Testis (tissue), 2 donors: ENCODE measurements at regions not wholly inside any gene's neighbourhood (a gene's known extent, or its start where the extent isn't known, plus 50 kb on each side); places are given as distances from the start of the nearest gene placed in this dataset.

Experiments used
- DNase-seq: peaks from one replicate; pipeline ENCODE4 v3.0.0-alpha.2; 2019
- H3K27ac ChIP-seq, 2 donors: fragments of 200-600 bp; sonication (generic); one replicate each; pipeline ENCODE4 v1.5.1; 2019
- H3K27me3 ChIP-seq: fragments of 200-600 bp; sonication (generic); one replicate; pipeline ENCODE4 v1.5.1; 2019
- H3K36me3 ChIP-seq: fragments of 200-600 bp; sonication (generic); one replicate; pipeline ENCODE4 v1.5.1; 2017; ENCODE audit warnings: low read depth; ENCODE audit errors: missing control alignments
- H3K4me1 ChIP-seq: fragments of 200-600 bp; sonication (generic); one replicate; pipeline ENCODE4 v1.5.1; 2019
- H3K4me3 ChIP-seq, 2 donors: fragments of 200-600 bp; sonication (generic); one replicate each; pipeline ENCODE4 v1.5.1; 2017 to 2019
- H3K9me3 ChIP-seq: fragments of 200-600 bp; sonication (generic); one replicate; pipeline ENCODE4 v1.5.1; 2017
- CTCF ChIP-seq, 3 experiments: fragments of 450-650 bp in 2 of 3; fragments of 200-600 bp in 1 of 3; sonication (generic) in 1 of 3; IDR thresholded peaks; one replicate each; pipeline ENCODE4 v1.5.1; 2016 to 2019; ENCODE audit warnings: antibody characterized with exemption in 3 of 3, mild to moderate bottlenecking in 2 of 3, moderate library complexity in 1 of 3
- POLR2A ChIP-seq: fragments of 450-650 bp; IDR thresholded peaks from one replicate; pipeline ENCODE4 v1.6.1; 2017; ENCODE audit warnings: antibody characterized with exemption, mild to moderate bottlenecking, moderate library complexity
- WGBS, 2 donors: methylation state at CpG; one replicate each; pipeline ENCODE4 v1.1.5; 2018; 5-methylcytosine and 5-hydroxymethylcytosine counted together
- intact Hi-C: fragments of 100-400 bp; cut with DNase I; formaldehyde crosslinking; loops from one replicate; pipeline ENCODE4 v1.15.1; 2023; ENCODE audit warnings: low total_unique reads

- Histone ChIP-seq H3K9me3 (no peaks in the 10 kb centered on the region), H3K4me1 (no peaks in the 10 kb centered on the region), H3K36me3 (no peaks in the 10 kb centered on the region), H3K4me3 (no peak overlapping the region), H3K27me3 (no peaks in the 10 kb centered on the region), H3K27ac (no peak overlapping the region)
- no peak for DNase-seq
- TF ChIP-seq CTCF (IDR thresholded peaks at IDR 0.05) (peak in 1 of 3 experiments; percentile 10), POLR2A (no peak)
- intact Hi-C loops, result no loop called here
- 9 to 20% methylated on average over 1 of the region's 1 CpG for WGBS, 2 donors
These were observed 277.6 kb upstream of the ADAMTS16 start for GRCh38 chr5:4862500-4862899.

DNA sequence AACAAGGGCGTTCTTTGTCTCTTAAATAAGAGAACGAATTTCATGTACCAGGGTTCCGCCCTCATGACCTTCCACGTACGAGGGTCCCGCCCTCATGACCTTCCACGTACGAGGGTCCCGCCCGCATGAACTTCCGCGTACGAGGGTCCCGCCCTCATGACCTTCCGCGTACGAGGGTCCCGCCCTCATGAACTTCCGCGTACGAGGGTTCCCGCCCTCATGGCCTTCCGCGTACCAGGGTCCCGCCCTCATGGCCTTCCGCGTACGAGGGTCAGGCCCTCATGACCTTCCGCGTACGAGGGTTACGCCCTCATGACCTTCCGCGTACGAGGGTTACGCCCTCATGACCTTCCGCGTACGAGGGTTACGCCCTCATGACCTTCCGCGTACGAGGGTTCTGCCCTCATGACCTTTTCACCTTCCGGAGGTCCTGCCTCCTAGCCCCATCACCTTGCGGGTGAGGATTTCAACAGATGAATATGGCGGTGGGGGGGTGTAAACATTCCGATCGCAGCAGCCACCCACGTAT is 273.9 kb upstream of the ADAMTS16 start:
- 72 to 82% methylated on average over 45 to 49 of the region's 49 CpGs for whole genome bisulfite sequencing, 2 donors
- intact Hi-C loops, result no loop called here
- peak; percentile 56 for DNase-seq
- Histone ChIP-seq H3K27me3 (no peaks in the 10 kb centered on the region), H3K9me3 (no peaks in the 10 kb centered on the region), H3K4me3 (peak overlapping the region; percentile 39 to 48), H3K27ac (peak overlapping the region in 1 of 2 donors; percentile 16), H3K4me1 (no peaks in the 10 kb centered on the region), H3K36me3 (no peaks in the 10 kb centered on the region)
- TF ChIP-seq POLR2A (no peak), CTCF (IDR thresholded peaks at IDR 0.05) (no peak)

- TF ChIP-seq CTCF (IDR thresholded peaks at IDR 0.05), result no peak
- H3K27ac ChIP-seq, result no peak overlapping the region
- no peaks in the 10 kb centered on the region for H3K27me3 ChIP-seq
- intact Hi-C loops, result no loop called here
- H3K4me3 ChIP-seq, result peak overlapping the region; percentile 39 to 48
- H3K9me3 ChIP-seq, result no peaks in the 10 kb centered on the region
- H3K36me3 ChIP-seq, result no peaks in the 10 kb centered on the region
- DNase-seq, result no peak
- H3K4me1 ChIP-seq, result no peaks in the 10 kb centered on the region
- WGBS, 2 donors, result 72 to 81% methylated on average over 16 to 21 of the region's 21 CpGs
These were observed 273.3 kb upstream of the ADAMTS16 start for GRCh38 chr5:4866817-4867216.

- H3K27ac ChIP-seq, result no peak overlapping the region
- no peaks in the 10 kb centered on the region for H3K36me3 ChIP-seq
- no peaks in the 10 kb centered on the region for H3K4me1 ChIP-seq
- no peak for TF ChIP-seq POLR2A
- peak; percentile 17 to 73 (median 72) for TF ChIP-seq CTCF (IDR thresholded peaks at IDR 0.05)
- H3K4me3 ChIP-seq, result peak overlapping the region in 1 of 2 donors; percentile 1
- intact Hi-C loops, result no loop called here
- 23 to 27% methylated on average over 9 of the region's 9 CpGs for WGBS, 2 donors
- H3K27me3 ChIP-seq, result no peaks in the 10 kb centered on the region
- H3K9me3 ChIP-seq, result no peaks in the 10 kb centered on the region
- DNase-seq, result peak; percentile 80
These were observed 271.9 kb upstream of the ADAMTS16 start for GRCh38 chr5:4868140-4868735.

- no peaks in the 10 kb centered on the region for H3K27me3 ChIP-seq
- H3K27ac ChIP-seq, result no peak overlapping the region
- TF ChIP-seq CTCF (IDR thresholded peaks at IDR 0.05), result no peak
- no peak for TF ChIP-seq POLR2A
- DNase-seq, result no peak
- WGBS, 2 donors, result 79 to 96% methylated on average over 8 of the region's 8 CpGs
- H3K4me1 ChIP-seq, result no peaks in the 10 kb centered on the region
- no peaks in the 10 kb centered on the region for H3K36me3 ChIP-seq
- no peaks in the 10 kb centered on the region for H3K9me3 ChIP-seq
- H3K4me3 ChIP-seq, result no peak overlapping the region
- intact Hi-C loops, result no loop called here
These were observed 266.5 kb upstream of the ADAMTS16 start for GRCh38 chr5:4873652-4874051.
